MCF 10A (cell line): ENCODE measurements at regions not wholly inside any gene's neighbourhood (a gene's known extent, or its start where the extent isn't known, plus 50 kb on each side); places are given as distances from the start of the nearest gene placed in this dataset.

Source experiments
- BruUV-seq: library from RNA; stranded (reverse); fragments of 400-500 nt; replicated peaks from 2 replicates; lab custom pipeline; 2021; lab: Mats Ljungman, UMichigan
- CTCF ChIA-PET: fragments of 300-600 bp; sonication (Branson Sonifier 250); formaldehyde crosslinking; extraction: SDS; loops from one replicate; lab custom pipeline; 2021; ENCODE audit warnings: antibody characterized with exemption, inconsistent platforms; lab: Yijun Ruan, JAX
- POLR2A ChIA-PET: fragments of 300-600, 350-650 bp; sonication (Branson Sonifier 250); formaldehyde crosslinking; extraction: SDS; loops from one replicate; lab custom pipeline; 2020; ENCODE audit warnings: antibody characterized with exemption, inconsistent platforms; lab: Yijun Ruan, JAX
- DNase-seq: peaks from one replicate; pipeline ENCODE4 v3.0.0-alpha.2; 2018; ENCODE audit not compliant: unreplicated experiment
- H3K27ac Mint-ChIP-seq: one replicate; pipeline ENCODE4 v1.8.0; 2022; ENCODE audit warnings: mild to moderate bottlenecking, low read depth, mixed read lengths; ENCODE audit not compliant: unreplicated experiment
- H3K27me3 Mint-ChIP-seq: one replicate; pipeline ENCODE4 v1.8.0; 2022; ENCODE audit warnings: mixed read lengths; ENCODE audit not compliant: insufficient read depth, unreplicated experiment
- H3K36me3 Mint-ChIP-seq: one replicate; pipeline ENCODE4 v1.8.0; 2022; ENCODE audit warnings: mild to moderate bottlenecking, moderate library complexity, mixed read lengths; ENCODE audit not compliant: insufficient read depth, unreplicated experiment
- H3K4me1 Mint-ChIP-seq: one replicate; pipeline ENCODE4 v1.8.0; 2022; ENCODE audit warnings: mixed read lengths; ENCODE audit not compliant: insufficient read depth, unreplicated experiment
- H3K4me3 Mint-ChIP-seq: one replicate; pipeline ENCODE4 v1.8.0; 2022; ENCODE audit warnings: mild to moderate bottlenecking, moderate library complexity, mixed read lengths; ENCODE audit not compliant: unreplicated experiment
- H3K9me3 Mint-ChIP-seq: one replicate; pipeline ENCODE4 v1.8.0; 2022; ENCODE audit warnings: mixed read lengths; ENCODE audit not compliant: unreplicated experiment
- intact Hi-C: fragments of 100-400 bp; cut with micrococcal nuclease; formaldehyde crosslinking; loops from 2 replicates; pipeline ENCODE4 v1.14.1; 2022
- TF ChIP-seq, protein P1 (sequence below): fragments of 200-600 bp; IDR thresholded peaks from one replicate; pipeline ENCODE4 v1.8.0; 2022; ENCODE audit warnings: antibody characterized with exemption, mild to moderate bottlenecking; ENCODE audit not compliant: unreplicated experiment

DNA sequence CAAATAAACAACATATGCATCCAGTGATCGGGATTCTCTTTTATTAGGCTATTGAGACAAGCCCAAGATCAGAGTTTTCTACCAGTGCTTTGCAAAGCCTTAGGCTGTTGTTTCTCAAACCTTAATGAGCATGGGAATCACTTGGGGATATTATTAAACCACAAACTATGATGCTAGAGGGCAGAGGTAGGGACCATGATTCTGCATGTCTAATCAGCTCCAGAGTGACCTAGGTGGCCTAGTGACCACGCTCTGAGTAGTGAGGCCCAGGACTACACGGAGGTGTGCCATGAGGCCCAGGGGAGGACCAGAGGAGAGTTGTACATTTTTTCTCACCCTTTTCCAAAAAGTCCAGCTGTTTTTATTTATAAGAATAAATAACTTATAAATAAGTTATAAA is 298.5 kb upstream of the TLE4 start:
- DNase-seq = no peak
- TF ChIP-seq, protein P1, sequence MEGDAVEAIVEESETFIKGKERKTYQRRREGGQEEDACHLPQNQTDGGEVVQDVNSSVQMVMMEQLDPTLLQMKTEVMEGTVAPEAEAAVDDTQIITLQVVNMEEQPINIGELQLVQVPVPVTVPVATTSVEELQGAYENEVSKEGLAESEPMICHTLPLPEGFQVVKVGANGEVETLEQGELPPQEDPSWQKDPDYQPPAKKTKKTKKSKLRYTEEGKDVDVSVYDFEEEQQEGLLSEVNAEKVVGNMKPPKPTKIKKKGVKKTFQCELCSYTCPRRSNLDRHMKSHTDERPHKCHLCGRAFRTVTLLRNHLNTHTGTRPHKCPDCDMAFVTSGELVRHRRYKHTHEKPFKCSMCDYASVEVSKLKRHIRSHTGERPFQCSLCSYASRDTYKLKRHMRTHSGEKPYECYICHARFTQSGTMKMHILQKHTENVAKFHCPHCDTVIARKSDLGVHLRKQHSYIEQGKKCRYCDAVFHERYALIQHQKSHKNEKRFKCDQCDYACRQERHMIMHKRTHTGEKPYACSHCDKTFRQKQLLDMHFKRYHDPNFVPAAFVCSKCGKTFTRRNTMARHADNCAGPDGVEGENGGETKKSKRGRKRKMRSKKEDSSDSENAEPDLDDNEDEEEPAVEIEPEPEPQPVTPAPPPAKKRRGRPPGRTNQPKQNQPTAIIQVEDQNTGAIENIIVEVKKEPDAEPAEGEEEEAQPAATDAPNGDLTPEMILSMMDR = no peak
- CTCF ChIA-PET = interaction anchor here (0.6 kb wide), 1 partner anchor 59 kb away, joined by 3 read pairs; no protein-coding TSS in a partner anchor
- H3K4me1 Mint-ChIP-seq = no peaks in the 10 kb centered on the region
- no peaks in the 10 kb centered on the region for H3K27me3 Mint-ChIP-seq
- no peak overlapping the region for H3K27ac Mint-ChIP-seq
- POLR2A ChIA-PET = no interaction called here
- H3K36me3 Mint-ChIP-seq = no peaks in the 10 kb centered on the region
- H3K9me3 Mint-ChIP-seq = no peaks in the 10 kb centered on the region
- intact Hi-C loops = no loop called here
- no TSS peak for BruUV-seq
- no peak overlapping the region for H3K4me3 Mint-ChIP-seq

DNA sequence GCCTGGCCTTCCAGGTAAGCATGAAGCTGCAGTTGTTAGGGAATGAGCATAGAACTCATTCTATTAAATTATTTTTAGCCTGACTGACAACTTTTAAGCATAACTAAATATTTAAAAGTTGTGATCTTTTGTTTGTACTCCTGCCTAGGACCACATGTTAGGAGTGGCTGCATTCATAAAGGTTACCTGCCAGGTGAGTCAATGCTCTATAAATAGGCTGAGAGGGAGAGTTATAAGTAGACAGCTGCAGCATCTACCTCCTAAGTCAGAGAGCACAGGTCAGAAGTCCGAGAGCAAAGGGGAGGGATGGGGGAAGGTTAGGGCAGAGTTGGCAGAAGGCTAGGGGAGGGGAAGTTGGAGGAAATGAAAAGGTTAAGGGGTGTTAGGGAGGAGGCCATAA is 292.4 kb upstream of the TLE4 start:
- H3K4me1 Mint-ChIP-seq = no peaks in the 10 kb centered on the region
- no peak overlapping the region for H3K4me3 Mint-ChIP-seq
- DNase-seq = no peak
- no TSS peak for BruUV-seq
- CTCF ChIA-PET = interaction anchor here (0.9 kb wide), 1 partner anchor 9 kb away, joined by 6 read pairs; no protein-coding TSS in a partner anchor
- H3K9me3 Mint-ChIP-seq = no peaks in the 10 kb centered on the region
- POLR2A ChIA-PET = no interaction called here
- H3K27me3 Mint-ChIP-seq = no peaks in the 10 kb centered on the region
- H3K36me3 Mint-ChIP-seq = no peaks in the 10 kb centered on the region
- TF ChIP-seq, protein P1 = no peak
- intact Hi-C loops = no loop called here
- no peak overlapping the region for H3K27ac Mint-ChIP-seq

DNA sequence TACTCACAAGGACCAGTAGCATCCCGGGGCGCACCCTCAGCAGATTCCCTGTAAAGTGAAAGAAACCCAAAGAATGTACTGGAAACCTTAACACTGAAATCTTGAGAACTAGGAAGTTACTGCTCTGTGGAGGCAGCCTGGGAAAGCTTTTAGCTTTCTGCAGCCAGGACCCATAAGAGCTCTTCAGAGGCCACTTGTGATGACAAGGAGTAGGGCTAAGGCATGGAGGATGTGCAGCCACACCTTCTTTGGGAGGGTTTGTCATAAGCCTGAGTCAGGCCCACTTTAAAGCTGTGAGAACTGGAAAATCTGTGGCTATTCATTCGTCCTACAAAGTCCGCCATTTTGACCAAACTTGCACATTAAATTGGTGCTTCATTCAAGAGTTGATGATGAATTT is 291.1 kb upstream of the TLE4 start:
- Mint-ChIP-seq H3K27ac (no peak overlapping the region), H3K4me1 (no peaks in the 10 kb centered on the region), H3K4me3 (no peak overlapping the region), H3K27me3 (no peaks in the 10 kb centered on the region), H3K9me3 (no peaks in the 10 kb centered on the region), H3K36me3 (no peaks in the 10 kb centered on the region)
- DNase-seq = no peak
- POLR2A ChIA-PET = no interaction called here
- TF ChIP-seq, protein P1 = no peak
- CTCF ChIA-PET = no interaction called here
- intact Hi-C loops = no loop called here
- BruUV-seq = no TSS peak

DNA sequence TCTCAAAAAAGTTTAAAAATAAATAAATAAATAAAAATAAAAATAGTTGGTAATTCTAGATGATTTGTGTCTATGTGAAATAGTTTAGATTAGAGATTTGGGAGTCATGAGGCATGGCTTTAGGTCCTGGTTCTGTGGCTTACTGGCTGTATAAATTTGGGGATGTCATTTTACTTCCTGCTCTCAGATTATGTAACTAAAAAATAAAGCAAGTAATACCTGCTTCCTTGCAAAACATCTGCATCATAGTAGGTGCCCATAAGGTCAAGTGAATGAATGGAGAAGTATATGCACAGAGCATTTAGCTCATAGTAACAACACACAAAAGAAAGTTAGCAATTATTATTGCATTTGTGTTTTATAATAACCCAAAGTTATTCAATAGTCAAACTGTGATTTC is 287.7 kb upstream of the TLE4 start:
- DNase-seq = no peak
- Mint-ChIP-seq H3K9me3 (no peaks in the 10 kb centered on the region), H3K36me3 (no peaks in the 10 kb centered on the region), H3K4me1 (no peaks in the 10 kb centered on the region), H3K27me3 (no peaks in the 10 kb centered on the region), H3K4me3 (no peak overlapping the region), H3K27ac (no peak overlapping the region)
- ChIA-PET CTCF (interaction anchor here (0.6 to 0.7 kb wide), 2 partner anchors 15 to 535 kb away, joined by 3 read pairs; no protein-coding TSS in a partner anchor), POLR2A (interaction anchor here (0.6 kb wide), 1 partner anchor 13 kb away, joined by 3 read pairs; no protein-coding TSS in a partner anchor)
- intact Hi-C loops = no loop called here
- TF ChIP-seq, protein P1 = no peak
- BruUV-seq = no TSS peak
